HepG2 (cell line): ENCODE measurements at regions not wholly inside any gene's neighbourhood (a gene's known extent, or its start where the extent isn't known, plus 50 kb on each side); places are given as distances from the start of the nearest gene placed in this dataset.
"Not testable (repeated sequence)": the region's sequence is repeated elsewhere in the genome, so short reads cannot be mapped to it uniquely, and the experiment has no call there.

ENCODE experiments used
- ATAC-seq: fragments of 200-7000 bp; cut with Tn5 transposase; 3 replicates; pipeline ENCODE4 v1.9.1; 2020; ENCODE audit warnings: mild to moderate bottlenecking, moderate library complexity
- BruUV-seq: library from RNA; stranded (reverse); fragments of 400-500 nt; replicated peaks from 2 replicates; lab custom pipeline; 2021; lab: Mats Ljungman, UMichigan
- CTCF ChIA-PET: fragments of 300-600 bp; formaldehyde crosslinking; extraction: SDS; loops from one replicate; lab custom pipeline; 2021; ENCODE audit warnings: low total read pairs, inconsistent platforms, low intra/inter-chr PET ratio; lab: Yijun Ruan, JAX
- POLR2A ChIA-PET: fragments of 350-600 bp; sonication (Branson Sonifier 250); formaldehyde crosslinking; loops from one replicate; lab custom pipeline; 2020; ENCODE audit warnings: antibody characterized with exemption, inconsistent platforms; lab: Yijun Ruan, JAX
- DNase-seq: peaks from one replicate; pipeline ENCODE4 v3.0.0-alpha.2; 2015; ENCODE audit warnings: low spot score
- FAIRE-seq: peaks from 3 replicates; lab custom pipeline; 2011; peaks lifted over from hg19 to GRCh38; lab: Jason Lieb, UNC
- H2AFZ ChIP-seq: one replicate; pipeline ENCODE4 v1.6.1; 2011; ENCODE audit warnings: low read length, inconsistent platforms
- H3K27ac ChIP-seq: fragments of 300-600 bp; 3 replicates; pipeline ENCODE4 v1.8.0; 2011; ENCODE audit warnings: mixed run types, mild to moderate bottlenecking, mixed read lengths, low read length, inconsistent platforms; ENCODE audit not compliant: insufficient read depth; ENCODE audit errors: extremely low read length
- H3K27me3 ChIP-seq, 2 experiments: fragments of 200-600 bp in 1 of 2; 2 replicates in 1 of 2; 3 replicates in 1 of 2; pipeline versions ENCODE4 v1.6.0 to v1.8.0; 2011; ENCODE audit warnings: low read length in 2 of 2, mild to moderate bottlenecking in 2 of 2, moderate library complexity in 2 of 2, inconsistent platforms in 1 of 2; ENCODE audit not compliant: insufficient read depth in 2 of 2, control insufficient read depth in 1 of 2
- H3K36me3 ChIP-seq, 2 experiments: fragments of 200-600 bp in 1 of 2; replicated peaks in 1 of 2; 2 replicates in 1 of 2; 3 replicates in 1 of 2; pipeline versions ENCODE4 v1.5.1 to v1.8.0; 2011; ENCODE audit warnings: low read length in 2 of 2, inconsistent platforms in 1 of 2; ENCODE audit not compliant: insufficient read depth in 2 of 2, control insufficient read depth in 1 of 2
- H3K4me1 ChIP-seq: 2 replicates; pipeline ENCODE4 v1.5.1; 2012; ENCODE audit warnings: low read length, inconsistent platforms; ENCODE audit not compliant: insufficient read depth
- H3K4me2 ChIP-seq: 2 replicates; pipeline ENCODE4 v1.6.0; 2011; ENCODE audit warnings: low read depth, low read length, inconsistent platforms
- H3K4me3 ChIP-seq, 3 experiments: fragments of 200-600 bp in 1 of 3; sonication (generic), shearing (Covaris generic) in 1 of 3; replicated peaks in 1 of 3; 2 replicates each; pipeline ENCODE4 v1.5.1; 2011 to 2016; ENCODE audit warnings: low read length in 3 of 3, inconsistent platforms in 2 of 3, low read depth in 2 of 3, mild to moderate bottlenecking in 2 of 3, control low read depth in 1 of 3, mixed read lengths in 1 of 3; ENCODE audit not compliant: insufficient read depth in 1 of 3
- H3K79me2 ChIP-seq: one replicate; pipeline ENCODE4 v1.6.1; 2011; ENCODE audit warnings: low read length, inconsistent platforms; ENCODE audit not compliant: insufficient read depth
- H3K9ac ChIP-seq: 2 replicates; pipeline ENCODE4 v1.6.0; 2011; ENCODE audit warnings: mild to moderate bottlenecking, low read depth, low read length, inconsistent platforms; ENCODE audit not compliant: insufficient read depth
- H3K9me3 ChIP-seq: 2 replicates; pipeline ENCODE4 v1.5.1; 2012; ENCODE audit warnings: mild to moderate bottlenecking, low read length
- H4K20me1 ChIP-seq: 2 replicates; pipeline ENCODE4 v1.6.0; 2011; ENCODE audit warnings: inconsistent platforms, mild to moderate bottlenecking, low read length, moderate library complexity; ENCODE audit not compliant: insufficient read depth
- HNF4A ChIP-seq: sonication (generic); formaldehyde crosslinking; IDR thresholded peaks from 2 replicates; pipeline ENCODE4 v1.4.0; 2020; ENCODE audit warnings: missing genetic modification reagents
- RFX3 ChIP-seq: IDR thresholded peaks from 2 replicates; pipeline ENCODE4 v1.6.1; 2016; ENCODE audit warnings: missing biosample characterization, missing genetic modification reagents
- ZNF460 ChIP-seq: sonication (generic); formaldehyde crosslinking; IDR thresholded peaks from 2 replicates; pipeline ENCODE4 v1.5.1; 2020; ENCODE audit warnings: missing genetic modification reagents, mild to moderate bottlenecking, borderline replicate concordance
- ZNF761 ChIP-seq: sonication (generic); formaldehyde crosslinking; conservative IDR thresholded peaks from 2 replicates; pipeline ENCODE4 v1.4.0; 2020; ENCODE audit warnings: mild to moderate bottlenecking, missing genetic modification reagents
- ZNF772 ChIP-seq: sonication (generic); formaldehyde crosslinking; IDR thresholded peaks from 2 replicates; pipeline ENCODE4 v1.5.0; 2020; ENCODE audit warnings: mild to moderate bottlenecking, missing genetic modification reagents
- WGBS: methylation state at CpG from one replicate; pipeline ENCODE4 v1.1.6; 2017; ENCODE audit warnings: low lambda C conversion rate; 5-methylcytosine and 5-hydroxymethylcytosine counted together
- in situ Hi-C: cut with HindIII; loops from 2 replicates; pipeline ENCODE4 v1.10.0; 2017; ENCODE audit warnings: low pct_unique_long_range_greater_than_20kb; ENCODE audit not compliant: extremely low pct_ligation_motif_present
- intact Hi-C: fragments of 100-400 bp; cut with micrococcal nuclease; formaldehyde crosslinking; loops from one replicate; pipeline ENCODE4 v1.10.0; 2022; ENCODE audit not compliant: unreplicated experiment
- TF ChIP-seq, protein P1 (sequence below): sonication (generic); formaldehyde crosslinking; conservative IDR thresholded peaks from 2 replicates; pipeline ENCODE4 v1.8.1; 2023; ENCODE audit warnings: missing genetic modification reagents
- TF ChIP-seq, protein P2 (sequence below): IDR thresholded peaks from 2 replicates; pipeline ENCODE4 v1.6.1; 2016; ENCODE audit warnings: missing compliant biosample characterization, missing genetic modification reagents, borderline replicate concordance
- TF ChIP-seq, protein P3 (sequence below), 2 experiments: sonication (generic) in 1 of 2; formaldehyde crosslinking in 1 of 2; IDR thresholded peaks; 2 replicates each; pipeline versions ENCODE4 v1.4.0 to v1.6.1; 2016 to 2020; ENCODE audit warnings: borderline replicate concordance in 1 of 2, low read depth in 1 of 2, mild to moderate bottlenecking in 1 of 2, missing genetic modification reagents in 1 of 2

DNA sequence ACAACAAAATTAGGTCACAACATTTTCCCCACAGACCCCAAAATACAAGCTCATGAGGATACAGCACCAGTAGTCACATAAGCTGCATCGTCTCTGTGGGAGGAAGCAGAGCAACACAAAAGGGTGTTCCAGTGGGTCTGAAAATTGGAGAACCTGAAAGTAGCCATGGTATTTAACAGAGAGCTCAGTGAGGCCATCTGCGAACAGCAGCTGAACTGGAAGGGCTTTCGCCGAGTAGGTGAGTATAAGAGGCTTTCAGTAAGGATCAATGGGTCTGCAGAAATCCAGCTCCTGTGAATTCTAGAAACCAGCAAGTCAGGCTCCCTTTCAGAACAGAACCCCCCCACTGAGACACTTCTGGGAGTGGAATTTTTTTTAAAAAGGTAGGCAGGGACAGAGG lies 120.0 kb upstream of the RREB1 start (continued):
- no peak for TF ChIP-seq ZNF761 (CRISPR knock-in tag)
- TF ChIP-seq RFX3 (CRISPR knock-in tag), result no peak

DNA sequence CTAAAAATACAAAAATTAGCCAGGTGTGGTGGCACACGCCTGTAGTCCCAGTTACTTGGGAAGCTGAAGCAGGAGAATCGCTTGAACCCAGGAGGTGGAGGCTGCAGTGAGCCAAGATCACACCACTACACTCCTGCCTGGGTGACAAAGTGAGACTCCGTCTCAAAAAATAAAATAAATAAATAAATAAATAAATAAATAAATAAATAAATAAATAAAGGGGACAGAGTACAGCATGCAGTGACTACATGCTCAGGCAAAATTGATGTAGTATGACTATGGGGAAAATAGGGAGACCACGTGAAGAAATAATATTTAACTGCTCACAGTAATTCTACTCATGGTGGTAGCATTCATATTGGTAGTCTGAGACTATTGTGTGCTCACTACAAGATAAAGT lies 117.7 kb upstream of the RREB1 start:
- H2AFZ ChIP-seq, intact Hi-C loops, H3K4me1 ChIP-seq, H3K27me3 ChIP-seq, H3K9me3 ChIP-seq, in situ Hi-C loops, H3K4me2 ChIP-seq, POLR2A ChIA-PET, H3K27ac ChIP-seq, FAIRE-seq, BruUV-seq, CTCF ChIA-PET, H3K4me3 ChIP-seq, ATAC-seq, DNase-seq, H3K36me3 ChIP-seq, H4K20me1 ChIP-seq, H3K79me2 ChIP-seq, H3K9ac ChIP-seq: not testable (repeated sequence)
- WGBS, result 65% methylated on average over 4 of the region's 4 CpGs

DNA sequence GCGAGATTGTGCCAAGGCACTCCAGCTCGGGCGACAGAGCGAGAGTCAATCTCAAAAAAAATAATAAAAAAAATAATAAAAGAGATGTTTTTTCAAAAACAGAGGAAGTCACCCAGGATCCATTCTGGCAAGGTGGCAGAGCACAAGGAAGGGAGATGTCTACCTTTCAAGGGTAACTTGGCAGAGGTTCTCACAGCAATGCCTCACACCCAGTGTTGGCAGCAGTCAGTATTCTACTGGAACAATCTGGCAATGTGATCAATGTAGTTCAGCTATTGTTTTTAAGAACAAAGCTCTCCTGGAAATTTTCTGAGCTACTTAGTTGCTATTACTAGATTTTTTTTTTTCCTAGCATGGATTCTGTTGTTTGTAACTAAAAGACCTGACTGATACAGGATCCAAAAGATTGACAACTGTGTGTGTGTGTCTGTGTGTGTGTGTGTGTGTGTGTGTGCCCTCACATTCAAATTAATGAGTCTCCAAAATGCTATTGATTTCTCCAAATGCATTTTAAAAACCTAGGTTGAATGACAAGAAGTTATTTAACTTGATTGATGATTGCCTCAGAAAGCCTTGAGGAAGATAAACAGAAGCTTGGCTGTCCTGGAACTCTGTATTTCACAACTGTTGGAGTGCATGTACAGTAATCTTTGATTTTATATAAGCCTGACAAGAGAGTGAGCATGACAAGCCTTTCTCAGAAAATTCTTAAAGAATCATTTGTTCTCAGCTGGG lies 114.1 kb upstream of the RREB1 start:
- intact Hi-C loops (no loop called here), in situ Hi-C loops (no loop called here)
- ATAC-seq (peak; percentile 59), DNase-seq (peak; percentile 41), FAIRE-seq (no peak)
- Histone ChIP-seq H2AFZ (no peak overlapping the region), H3K4me1 (peaks cover 22% of the 10 kb centered on the region), H3K36me3 (no peaks in the 10 kb centered on the region), H3K4me2 (no peak overlapping the region), H3K27me3 (no peaks in the 10 kb centered on the region), H3K9me3 (no peaks in the 10 kb centered on the region), H3K27ac (no peak overlapping the region), H3K79me2 (no peaks in the 10 kb centered on the region), H3K4me3 (no peak overlapping the region), H4K20me1 (no peaks in the 10 kb centered on the region), H3K9ac (no peak overlapping the region)
- 84% methylated on average over 4 of the region's 4 CpGs for WGBS
- CTCF ChIA-PET, result no interaction called here
- POLR2A ChIA-PET, result interaction anchor here (2.2 kb wide), 1 partner anchor 49 kb away, joined by 6 read pairs; no protein-coding TSS in a partner anchor
- BruUV-seq, result no TSS peak
- TF ChIP-seq, protein P1, sequence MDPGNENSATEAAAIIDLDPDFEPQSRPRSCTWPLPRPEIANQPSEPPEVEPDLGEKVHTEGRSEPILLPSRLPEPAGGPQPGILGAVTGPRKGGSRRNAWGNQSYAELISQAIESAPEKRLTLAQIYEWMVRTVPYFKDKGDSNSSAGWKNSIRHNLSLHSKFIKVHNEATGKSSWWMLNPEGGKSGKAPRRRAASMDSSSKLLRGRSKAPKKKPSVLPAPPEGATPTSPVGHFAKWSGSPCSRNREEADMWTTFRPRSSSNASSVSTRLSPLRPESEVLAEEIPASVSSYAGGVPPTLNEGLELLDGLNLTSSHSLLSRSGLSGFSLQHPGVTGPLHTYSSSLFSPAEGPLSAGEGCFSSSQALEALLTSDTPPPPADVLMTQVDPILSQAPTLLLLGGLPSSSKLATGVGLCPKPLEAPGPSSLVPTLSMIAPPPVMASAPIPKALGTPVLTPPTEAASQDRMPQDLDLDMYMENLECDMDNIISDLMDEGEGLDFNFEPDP (CRISPR knock-in tag), result no peak
- TF ChIP-seq, protein P2, sequence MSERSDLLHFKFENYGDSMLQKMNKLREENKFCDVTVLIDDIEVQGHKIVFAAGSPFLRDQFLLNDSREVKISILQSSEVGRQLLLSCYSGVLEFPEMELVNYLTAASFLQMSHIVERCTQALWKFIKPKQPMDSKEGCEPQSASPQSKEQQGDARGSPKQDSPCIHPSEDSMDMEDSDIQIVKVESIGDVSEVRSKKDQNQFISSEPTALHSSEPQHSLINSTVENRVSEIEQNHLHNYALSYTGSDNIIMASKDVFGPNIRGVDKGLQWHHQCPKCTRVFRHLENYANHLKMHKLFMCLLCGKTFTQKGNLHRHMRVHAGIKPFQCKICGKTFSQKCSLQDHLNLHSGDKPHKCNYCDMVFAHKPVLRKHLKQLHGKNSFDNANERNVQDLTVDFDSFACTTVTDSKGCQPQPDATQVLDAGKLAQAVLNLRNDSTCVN (CRISPR knock-in tag), result no peak
- TF ChIP-seq, protein P3, sequence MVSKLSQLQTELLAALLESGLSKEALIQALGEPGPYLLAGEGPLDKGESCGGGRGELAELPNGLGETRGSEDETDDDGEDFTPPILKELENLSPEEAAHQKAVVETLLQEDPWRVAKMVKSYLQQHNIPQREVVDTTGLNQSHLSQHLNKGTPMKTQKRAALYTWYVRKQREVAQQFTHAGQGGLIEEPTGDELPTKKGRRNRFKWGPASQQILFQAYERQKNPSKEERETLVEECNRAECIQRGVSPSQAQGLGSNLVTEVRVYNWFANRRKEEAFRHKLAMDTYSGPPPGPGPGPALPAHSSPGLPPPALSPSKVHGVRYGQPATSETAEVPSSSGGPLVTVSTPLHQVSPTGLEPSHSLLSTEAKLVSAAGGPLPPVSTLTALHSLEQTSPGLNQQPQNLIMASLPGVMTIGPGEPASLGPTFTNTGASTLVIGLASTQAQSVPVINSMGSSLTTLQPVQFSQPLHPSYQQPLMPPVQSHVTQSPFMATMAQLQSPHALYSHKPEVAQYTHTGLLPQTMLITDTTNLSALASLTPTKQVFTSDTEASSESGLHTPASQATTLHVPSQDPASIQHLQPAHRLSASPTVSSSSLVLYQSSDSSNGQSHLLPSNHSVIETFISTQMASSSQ (IDR thresholded peaks at IDR 0.05; ENCODE audit: low read depth), result no peak
- TF ChIP-seq, protein P3 (CRISPR knock-in tag; IDR thresholded peaks at IDR 0.05; ENCODE audit: borderline replicate concordance), result no peak
- TF ChIP-seq ZNF772 (CRISPR knock-in tag) (no peak), ZNF460 (no peak), HNF4A (CRISPR knock-in tag) (peak; percentile 13; the same call in 1 of the 2 replicates)
